Iris pigment epithelial cell (primary cell): ENCODE measurements at regions not wholly inside any gene's neighbourhood (a gene's known extent, or its start where the extent isn't known, plus 50 kb on each side); places are given as distances from the start of the nearest gene placed in this dataset.

ENCODE experiments used
- DNase-seq: peaks from one replicate; pipeline ENCODE4 v3.0.0-alpha.2; 2011; ENCODE audit warnings: low read depth

DNA sequence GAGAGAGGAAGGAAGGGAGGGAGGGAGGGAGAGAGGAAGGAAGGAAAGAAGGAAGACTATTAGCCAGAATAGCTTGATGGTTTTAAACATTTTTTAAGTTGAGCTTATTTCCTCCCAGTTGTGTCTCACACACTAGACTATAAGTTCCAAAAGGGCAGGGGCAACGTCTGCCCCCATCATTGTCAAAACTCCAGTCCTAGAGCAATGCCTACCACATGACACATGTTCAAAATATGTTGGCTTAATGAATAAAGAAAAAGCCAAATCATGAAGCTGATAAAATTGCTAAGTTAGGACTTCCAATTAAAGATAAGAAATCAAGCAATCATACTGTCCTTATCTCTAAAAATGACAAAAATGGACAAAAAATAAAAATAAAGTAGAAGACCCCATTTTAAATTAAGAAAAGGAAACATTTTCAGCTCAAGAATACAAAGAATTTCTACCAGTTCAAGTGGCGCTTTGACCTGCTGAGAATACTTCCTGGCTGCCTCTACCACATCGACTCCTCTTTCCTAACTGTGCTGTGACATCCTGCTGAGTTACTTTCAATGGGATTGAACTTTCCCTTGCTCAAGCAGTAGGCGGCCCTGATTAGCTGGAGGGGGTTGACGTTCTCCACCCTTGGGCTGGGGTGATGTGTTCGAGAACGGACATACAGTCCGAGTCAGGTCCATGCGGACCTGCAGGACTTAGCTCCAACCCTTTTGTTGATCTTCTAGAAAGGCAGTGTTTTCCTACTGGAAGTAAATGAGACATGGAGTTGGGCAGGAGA, 283.9 kb upstream of the FOXQ1 start:
- peak; percentile 12 for DNase-seq

DNA sequence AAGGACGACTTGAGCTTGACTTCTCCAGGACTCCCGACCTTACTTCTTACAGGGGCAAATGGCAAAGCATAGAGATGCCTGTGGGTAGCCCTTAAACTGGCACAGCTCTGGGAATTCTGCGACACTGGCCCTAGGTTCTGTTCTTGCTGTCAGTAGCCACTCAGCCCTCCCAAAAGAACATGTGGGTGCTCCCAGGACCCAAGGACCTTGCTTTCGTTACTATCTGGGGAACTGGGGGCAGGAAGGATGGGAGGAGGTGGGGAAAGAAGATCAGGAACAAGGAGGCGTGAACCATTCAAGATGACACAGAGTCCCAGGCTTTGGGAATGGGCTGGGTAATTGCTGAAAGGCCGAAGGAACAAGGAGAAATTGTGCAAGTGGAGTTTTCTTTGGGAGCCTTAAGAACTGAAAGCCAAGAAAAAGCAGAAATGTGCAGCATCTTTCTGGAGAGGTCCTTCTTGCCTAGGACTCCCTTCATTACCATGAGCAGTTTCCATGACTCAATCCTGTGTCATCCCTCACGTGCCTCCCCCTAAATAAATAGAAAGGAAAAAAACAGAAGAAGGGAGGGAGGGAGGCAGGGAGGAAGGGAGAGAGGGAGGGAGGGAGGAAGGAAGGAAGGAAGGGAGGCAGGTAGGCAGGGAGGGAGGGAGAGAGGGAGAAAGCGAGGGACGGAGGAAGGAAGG, 284.6 kb upstream of the FOXQ1 start:
- DNase-seq: peak; percentile 65

GRCh38 chr6:1025821-1026220, 286.1 kb upstream of the FOXQ1 start:
- no peak for DNase-seq

DNA sequence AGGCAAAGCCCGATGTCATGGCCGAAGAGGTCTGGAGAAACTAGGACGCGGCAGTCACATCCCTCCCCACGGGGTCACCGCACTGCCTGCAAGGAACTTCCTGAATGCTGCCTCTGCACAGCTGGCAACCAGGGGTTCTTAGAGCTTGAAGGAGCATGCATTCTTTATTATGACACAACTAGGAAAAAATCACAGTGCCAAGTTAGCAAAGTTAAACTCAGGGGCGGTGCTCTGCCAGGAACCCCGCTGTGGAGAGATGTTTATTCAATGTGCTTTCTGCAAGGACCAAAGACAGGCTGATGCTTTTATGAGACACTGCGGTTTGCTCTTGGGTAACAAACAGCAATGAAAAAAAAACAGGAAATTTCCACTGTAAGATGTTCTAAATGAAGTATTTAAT, 287.3 kb upstream of the FOXQ1 start:
- peak; percentile 93 for DNase-seq

GRCh38 chr6:1024161-1024560, 287.7 kb upstream of the FOXQ1 start:
- no peak for DNase-seq

DNA sequence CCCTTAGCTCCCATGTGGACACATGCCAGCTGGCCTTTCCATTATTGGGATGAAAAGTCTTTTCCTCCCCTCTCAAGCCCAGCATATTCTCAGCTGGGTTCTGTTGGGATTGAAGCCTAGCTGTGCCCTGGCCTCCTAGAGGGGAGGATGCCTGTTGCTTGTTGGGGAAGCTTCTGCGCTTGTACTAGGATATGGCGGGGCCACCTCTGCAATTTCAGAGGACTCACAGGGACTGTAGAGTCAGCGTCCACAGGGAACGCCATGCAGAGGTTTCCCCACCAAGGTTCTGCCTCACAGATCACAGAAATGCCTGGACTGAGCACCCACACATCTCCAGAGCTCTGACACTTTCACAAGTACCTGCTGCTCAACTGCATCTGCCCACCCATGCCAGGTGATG, 288.7 kb upstream of the FOXQ1 start:
- DNase-seq: no peak

- DNase-seq: no peak
Observed at GRCh38 chr6:1022719-1023118, 289.2 kb upstream of the FOXQ1 start.

GRCh38 chr6:1020837-1021236, 291.1 kb upstream of the FOXQ1 start:
- DNase-seq: no peak

GRCh38 chr6:1020133-1020532, 291.8 kb upstream of the FOXQ1 start:
- DNase-seq: no peak

DNA sequence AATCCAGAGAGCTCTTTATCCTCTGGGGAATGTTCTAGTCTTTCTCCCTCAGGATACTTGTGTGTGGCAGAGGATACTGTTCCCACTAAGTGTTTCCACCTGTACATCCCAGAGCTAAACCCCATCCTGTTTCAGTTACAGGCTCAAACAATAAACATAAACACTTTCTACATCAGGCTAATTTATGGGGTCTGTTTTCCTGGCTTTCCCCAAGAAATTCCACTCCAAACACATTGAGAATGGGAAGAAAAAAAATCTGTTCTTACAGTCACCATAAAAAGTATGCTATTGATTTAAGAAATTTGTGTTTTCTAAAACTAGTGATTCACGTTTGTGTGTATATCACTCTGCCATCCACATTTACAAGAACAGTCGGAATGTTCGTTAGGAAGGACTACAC, 293.9 kb upstream of the FOXQ1 start:
- DNase-seq: no peak

- DNase-seq: no peak
Observed at GRCh38 chr6:1016329-1017302, 295.3 kb upstream of the FOXQ1 start.

DNA sequence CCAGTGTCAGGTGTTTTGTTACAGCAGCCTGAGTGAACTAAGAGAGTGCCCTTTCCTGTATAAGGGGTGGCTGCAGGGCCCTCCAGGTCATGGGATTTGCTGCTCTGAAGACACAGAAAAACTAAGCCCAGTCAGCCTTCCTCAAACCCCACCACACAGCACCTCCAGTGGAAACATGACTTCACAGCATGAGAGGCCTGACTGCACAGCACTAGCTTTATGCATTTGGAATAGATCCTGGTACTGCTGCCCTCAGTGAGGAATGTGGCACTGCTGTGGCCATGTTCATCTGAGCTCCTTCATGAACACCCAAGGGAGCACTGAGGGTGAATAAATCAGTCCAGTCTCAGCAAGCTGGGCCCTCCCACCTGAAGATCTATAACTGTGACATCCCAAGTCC, 296.1 kb upstream of the FOXQ1 start:
- peak; percentile 8 for DNase-seq

DNA sequence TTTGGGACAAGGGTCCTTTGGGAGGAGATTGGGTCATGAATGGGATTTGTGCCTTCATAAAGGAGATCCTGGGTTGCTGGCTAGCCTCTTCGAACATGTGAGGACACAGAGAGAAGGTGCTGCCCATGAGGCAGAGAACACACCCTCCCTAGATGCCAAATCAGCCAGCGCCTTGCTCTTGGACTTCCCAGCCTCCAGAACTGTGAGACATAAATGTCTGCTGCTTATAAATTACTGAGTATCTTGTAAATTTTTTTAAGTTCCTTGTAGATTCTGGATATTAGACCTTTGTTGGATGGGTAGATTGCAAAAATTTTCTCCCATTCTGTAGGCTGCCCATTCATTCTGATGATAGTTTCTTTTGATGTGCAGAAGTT, 297.5 kb upstream of the FOXQ1 start:
- DNase-seq: no peak

DNA sequence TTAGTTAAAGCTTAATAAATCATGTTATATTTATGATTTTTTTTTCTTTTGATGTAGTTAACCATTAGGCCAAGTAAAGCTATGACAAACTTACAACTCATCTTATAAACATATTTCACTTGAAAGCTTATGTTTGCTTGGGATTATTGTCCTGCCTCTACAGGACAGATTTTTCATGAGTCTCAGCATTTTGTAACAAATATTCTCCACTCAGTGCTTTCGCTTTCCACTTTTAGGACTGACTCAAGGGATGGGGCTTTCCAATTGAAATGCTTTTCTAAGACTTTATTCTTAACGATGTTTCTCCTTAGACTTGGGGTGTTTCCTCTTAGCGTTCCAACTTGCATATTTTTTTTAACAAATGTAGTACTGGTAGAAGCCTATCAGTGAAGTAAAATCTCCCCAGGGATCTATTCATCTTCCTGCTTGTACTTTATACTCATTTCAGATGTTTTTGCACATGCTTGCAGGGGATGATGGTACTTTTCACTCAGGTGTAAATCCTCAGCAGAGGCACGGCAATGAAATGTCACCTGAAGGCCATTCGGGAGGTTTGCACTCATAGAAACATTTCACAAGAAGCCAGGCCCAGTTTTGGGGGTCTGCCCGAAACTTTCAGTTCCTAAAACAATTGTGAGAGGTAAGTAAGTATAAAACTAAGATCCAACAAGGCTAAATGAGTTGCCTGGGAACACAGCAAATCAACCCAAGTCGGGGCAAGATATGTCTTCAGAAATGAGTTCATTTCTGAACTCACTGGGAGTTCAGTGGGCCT, 298.1 kb upstream of the FOXQ1 start:
- no peak for DNase-seq

DNA sequence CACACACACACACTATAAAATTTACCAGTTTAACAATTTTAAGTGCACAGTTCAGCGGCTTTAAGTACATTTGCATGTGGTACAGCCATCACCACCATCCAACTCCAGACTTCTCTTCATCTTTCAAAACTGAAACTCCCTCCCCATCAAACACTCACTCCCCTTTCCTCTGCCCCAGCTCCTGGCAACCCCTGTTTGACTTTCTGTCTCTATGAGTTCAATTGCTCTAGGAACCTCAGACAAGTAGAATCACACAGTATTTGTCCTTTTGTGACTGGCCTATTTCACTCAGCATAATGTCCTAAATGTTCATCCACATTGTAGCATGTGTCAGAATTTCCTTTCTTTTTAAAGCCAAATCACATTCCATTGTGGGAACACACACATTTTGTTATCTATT, 302.8 kb upstream of the FOXQ1 start:
- DNase-seq: no peak

- no peak for DNase-seq
Observed at GRCh38 chr6:1007159-1007558, 304.7 kb upstream of the FOXQ1 start.

DNA sequence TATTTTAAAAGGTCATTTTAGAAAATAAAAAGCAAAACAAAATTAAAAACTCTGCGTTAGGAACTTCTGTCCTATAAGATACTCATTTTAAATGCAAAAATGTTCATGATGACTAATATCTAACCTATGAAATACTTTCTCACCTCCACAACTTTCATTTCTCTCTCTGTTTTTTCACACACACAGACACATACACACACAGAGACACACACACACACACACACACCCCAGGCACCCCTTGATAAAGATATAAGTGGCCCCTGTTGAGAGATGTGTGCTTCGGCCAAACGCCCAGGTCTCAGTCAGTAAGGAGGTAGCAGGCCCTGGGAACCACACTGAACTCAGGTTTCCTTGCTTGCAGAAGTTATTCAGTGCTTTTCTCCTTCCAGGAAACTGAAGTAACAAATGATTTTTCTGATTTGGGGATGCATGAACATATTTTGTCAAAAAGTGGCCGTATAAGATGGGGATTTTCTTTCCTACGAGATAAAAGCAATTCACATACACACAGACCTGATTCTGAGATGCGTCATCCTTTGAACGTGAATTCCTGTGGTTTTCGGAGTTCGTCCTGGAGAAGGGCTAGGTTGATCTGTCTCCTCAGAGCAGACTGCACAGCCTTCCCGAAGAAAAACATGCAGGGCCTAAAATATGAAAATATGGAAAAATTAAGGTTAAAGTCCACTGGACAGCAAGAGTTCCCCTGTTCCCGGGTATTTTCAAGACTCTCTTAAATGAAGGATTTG, 306.8 kb upstream of the FOXQ1 start:
- peak; percentile 33 for DNase-seq

- no peak for DNase-seq
Observed at GRCh38 chr6:1003394-1004160, 308.3 kb upstream of the FOXQ1 start.

DNA sequence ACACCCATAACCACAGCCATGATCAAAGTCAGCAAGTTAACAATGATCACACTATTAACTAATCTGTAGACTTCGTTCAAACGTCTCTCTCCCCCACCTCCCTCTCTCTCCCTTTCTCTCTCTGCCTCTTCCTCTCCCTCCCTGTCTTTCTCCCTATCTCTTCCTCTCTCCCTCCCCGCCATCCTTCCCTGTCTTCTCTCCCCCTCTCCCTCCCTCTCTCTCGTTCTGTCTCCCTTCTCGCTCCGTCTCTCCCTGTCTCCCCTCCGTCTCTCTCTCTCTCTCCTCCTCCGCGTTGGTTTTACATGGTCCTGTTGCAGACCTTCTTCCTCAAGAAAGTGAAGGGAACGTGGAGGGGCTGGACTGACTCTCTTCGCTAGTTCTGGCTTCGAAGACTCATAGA, 308.9 kb upstream of the FOXQ1 start:
- DNase-seq: no peak

- no peak for DNase-seq
Observed at GRCh38 chr6:1001655-1002349, 308.9 kb upstream of the EXOC2 start.
